SKM-1 treated with dmso at 0.1 percent for 144 hours (cell line): ENCODE measurements at regions not wholly inside any gene's neighbourhood (a gene's known extent, or its start where the extent isn't known, plus 50 kb on each side); places are given as distances from the start of the nearest gene placed in this dataset.

Experiments used
- DNase-seq: peaks from one replicate; lab custom pipeline; 2025; ENCODE audit not compliant: unreplicated experiment; lab: John Stamatoyannopoulos, UW

DNA sequence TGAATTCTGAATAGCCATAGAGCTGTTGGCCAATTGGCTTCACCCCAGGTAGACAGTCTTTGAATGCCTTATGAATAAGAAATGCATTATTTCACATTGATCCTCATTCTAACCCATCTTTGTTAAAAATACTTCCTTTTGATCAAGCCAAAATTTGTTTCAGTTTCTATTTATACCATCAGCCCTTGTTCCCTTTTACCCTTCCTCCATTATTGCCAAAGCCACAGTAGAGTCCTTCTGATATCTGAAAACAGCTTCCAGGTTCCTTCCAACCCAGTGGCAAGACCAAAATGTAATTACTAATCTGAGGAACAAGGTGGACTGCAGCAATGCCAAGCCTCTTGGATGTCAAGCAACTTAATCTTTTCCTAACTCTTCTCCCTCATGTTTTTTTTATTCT lies 458.8 kb downstream of the BUD13 start:
- no peak for DNase-seq

DNA sequence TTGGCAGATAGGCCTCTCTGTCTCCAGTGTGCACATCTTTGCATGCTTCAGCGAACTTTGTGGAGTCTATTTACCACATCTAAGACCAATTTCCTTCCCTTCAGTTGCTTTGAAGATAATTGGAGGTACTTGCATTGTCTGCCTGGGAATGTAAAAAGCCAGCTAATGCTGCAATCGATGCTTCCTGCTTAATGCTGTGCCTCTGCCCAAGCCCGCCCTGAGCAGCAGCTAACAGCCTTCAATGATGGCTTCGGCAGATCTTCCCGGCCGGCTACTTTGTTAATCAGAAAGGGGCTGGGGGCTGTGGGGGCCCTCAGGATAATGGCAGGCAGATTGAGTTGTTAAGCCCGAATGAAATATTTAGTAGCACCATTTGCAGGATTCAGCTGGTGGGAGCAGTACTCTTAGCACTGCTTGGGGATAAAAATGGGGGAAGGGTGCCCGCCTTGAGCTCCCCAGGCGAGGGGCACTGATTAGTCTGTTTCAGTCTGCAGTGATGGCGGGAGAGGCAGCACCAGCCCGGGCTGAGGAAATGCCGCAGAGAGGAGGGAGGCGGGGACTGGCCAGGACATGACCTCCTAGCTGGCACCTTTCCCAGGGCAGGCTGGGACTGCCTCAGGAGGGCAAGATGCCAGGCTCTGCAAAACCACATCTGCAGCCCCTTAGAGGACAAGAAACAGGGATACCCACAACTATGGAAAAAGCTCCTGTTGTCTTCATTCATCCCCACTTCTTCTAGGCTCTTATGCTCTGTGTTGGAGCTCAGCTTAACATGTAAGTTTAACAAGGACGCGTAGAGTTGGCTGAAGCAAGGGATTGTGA lies 460.0 kb downstream of the BUD13 start:
- peak; percentile 21 for DNase-seq

DNA sequence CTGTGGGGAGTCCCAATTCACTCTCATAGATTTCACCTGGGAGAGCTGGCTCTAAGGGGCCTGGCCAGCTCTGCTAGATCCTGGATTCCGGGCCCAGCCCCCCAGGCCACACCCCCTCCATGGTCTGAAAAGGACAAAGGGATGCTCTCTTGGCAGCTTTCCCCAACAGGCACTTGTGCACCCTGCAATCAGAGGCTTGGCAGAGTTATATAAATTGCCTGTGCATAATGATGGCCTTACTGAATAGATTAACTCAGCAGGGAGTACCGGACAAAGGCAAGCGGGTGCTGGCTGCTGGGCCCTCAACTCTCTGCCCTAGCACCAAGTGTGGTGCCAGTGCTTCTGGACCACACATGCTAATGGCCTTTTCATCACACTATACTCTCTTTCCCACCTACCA lies 461.6 kb downstream of the BUD13 start:
- no peak for DNase-seq

DNA sequence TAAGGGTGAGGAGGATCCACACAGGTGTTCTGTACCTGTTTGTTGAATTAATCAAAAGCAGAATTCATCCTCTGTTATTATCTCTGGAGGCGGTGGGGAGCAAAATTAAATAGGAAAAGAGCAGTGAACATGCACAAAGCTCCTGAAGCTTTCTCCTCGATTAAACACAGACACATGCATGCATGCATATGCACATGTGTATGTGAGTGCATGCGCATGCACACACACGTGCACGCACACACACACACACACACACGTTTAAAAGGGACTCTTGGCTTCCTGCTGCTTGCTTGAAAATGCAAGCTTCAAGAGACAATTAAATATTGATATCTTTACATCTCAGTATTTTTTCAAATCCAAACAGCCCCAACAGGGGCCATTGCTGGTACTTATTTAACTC lies 462.1 kb downstream of the BUD13 start:
- DNase-seq = no peak

DNA sequence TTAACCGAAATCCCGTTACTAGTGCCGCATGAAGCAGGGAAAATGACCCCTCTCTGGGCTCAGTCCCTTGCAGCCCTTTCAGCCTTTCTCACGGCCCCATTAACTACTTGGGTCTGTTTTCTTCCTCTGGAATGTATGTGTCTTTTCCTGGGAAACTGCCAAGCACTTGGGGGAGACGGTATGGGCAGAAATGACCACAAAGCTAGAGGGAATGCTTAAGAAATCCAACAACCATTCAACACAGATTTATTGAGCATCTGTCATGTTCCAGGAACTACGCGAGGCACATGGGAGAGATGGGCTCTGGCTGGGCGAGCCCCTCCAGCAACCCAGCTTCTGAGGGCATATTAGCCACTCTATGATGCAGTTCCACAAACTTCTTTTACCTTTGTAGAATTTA lies 462.6 kb downstream of the BUD13 start:
- DNase-seq = no peak

DNA sequence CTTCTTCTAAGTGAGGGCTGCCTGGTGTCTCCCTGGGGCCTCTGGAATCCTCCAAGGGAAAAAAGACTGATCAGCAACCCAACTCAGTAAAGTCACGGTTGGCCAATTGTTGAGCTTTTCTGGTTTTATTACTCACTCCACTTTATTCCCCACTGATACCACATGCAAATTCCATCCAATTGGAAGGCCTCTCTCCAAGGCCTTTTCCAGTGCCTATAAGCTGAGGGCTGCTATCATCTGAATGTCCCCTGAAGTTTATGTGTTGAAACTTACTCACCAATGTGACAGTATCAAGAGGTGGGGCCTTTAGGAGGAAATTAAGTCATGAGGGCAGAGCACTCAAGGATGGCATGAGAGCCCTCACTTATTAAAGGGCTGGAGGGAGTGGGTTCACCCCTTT lies 463.3 kb downstream of the BUD13 start:
- DNase-seq = no peak

DNA sequence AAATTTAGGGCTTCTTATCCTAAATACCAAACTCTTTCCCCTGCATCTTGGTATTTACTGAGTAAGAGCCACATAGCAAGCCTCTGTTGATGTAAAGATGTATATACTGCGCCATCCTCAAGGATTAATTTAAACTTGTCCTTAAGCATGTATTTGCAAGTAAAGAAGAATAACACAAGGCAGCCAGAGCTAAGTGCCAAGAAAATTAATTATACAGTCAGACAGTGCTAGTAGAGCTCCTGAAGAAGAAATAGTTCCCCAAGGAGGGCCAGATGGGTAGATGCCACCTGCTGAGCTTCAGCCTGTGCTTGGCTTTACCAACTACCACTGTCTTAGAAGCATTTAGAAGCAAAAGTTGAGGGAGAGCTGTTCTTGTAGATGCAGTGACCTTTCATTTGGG lies 470.0 kb downstream of the BUD13 start:
- no peak for DNase-seq

DNA sequence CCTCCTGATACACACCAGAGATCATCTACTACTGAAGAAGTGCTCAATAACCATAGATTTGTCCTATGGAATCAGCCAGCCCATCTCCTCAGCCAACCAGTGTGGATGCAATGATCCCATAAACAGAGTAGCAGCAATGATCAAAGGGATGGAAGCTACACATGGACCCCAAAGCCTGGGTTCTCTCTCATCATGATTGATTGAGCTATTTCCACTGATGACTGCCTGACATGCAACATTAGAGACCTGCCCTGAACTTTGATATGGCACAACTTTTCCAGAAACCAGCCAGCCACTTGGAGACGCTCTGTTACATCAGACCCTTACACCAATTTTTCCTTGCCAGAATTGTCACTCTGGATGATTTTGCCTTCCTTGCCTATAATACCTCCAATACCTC lies 471.6 kb downstream of the BUD13 start:
- DNase-seq = no peak

DNA sequence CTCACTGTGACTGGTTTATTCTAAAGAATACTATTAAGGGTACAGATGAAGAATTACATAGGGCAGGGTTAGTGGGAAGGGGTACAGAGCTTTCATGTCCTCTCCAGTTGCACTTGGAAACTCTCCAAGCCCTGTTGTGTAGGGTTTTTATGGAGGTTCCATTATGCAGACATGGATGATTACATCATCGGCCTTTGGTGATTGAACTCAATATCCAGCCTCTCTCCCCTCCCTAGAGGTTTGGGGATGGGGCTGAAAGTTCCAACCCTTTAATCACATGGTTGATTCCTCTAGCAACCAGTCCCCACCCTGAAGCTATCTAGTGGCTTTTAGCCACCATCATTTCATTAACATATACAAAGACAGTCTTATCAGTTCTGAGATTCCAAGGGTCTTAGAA lies 472.6 kb downstream of the BUD13 start:
- DNase-seq = no peak

DNA sequence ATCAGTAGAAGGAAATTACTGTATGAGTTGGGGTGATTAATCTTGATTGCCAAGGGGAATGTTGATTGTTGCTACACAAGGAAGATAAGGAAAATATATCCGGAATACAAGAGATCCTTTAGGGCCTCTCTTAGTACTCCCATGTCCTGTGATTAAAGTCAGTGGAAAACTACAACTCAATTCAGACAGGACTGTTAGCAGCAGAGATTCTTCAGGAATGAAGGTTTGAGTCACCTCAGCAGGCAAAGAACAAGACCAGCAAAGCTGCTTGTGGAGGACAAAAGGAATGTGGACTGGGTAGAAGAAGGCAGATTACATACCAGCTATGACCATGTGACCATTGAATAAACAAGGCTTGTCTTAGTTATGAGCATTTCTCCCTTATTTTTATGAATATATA lies 478.2 kb downstream of the BUD13 start:
- DNase-seq = no peak

DNA sequence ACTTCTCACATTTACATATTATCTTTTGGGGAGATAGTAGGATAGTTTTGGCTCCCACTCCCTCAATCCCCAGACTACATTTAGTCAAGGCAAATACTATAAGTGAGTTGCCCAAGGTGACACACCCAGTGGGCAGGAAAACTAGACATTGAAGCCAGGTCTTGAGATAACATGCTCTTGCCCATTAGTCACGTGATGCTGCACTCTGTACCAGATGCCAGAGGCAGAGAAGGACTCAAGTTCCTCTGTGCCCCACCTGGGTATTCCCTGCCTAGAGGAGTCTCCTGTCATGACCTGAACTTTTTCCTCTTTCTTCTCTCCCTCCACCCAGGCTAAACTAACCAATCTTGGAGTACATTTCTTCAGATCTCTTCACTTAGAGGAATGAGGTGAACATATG lies 484.9 kb downstream of the BUD13 start:
- DNase-seq = no peak

DNA sequence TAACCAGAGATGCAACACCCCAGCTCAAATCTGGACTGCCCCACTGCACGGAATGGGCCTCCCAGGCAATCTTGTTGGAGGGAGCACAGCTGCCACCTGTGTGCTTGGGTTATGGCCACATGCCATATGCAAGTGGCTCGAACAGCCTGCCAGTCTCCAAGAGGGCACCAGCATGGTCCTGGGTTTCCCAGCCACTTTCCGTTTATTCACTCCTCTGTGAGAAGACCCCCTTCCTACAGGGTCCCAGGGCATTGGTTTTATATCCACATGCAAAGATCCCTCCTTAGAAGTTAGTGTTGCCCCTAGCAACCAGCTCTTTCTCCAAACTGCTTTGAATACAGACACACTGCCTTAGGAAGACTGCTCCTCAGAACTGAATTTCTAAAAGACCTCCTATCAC lies 487.8 kb downstream of the BUD13 start:
- DNase-seq = no peak

DNA sequence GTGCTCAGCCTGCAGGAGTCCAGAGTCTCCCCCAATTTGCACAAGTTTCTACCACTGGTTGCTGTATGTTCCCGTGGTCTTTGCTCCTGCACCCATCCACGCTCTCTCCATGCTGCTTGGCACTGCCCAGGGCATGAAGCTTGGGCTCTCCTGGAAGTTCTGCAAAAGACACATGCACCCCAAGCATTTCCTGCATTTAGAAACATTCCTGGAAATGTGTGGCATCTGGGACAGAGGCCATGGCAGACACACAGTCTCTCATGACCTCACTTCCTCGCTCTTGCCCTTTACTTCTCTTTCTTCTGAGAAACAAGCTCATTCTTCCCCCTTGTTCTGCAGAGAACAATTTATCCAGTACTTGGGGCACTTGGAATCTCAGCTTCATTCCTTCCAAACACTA lies 489.5 kb downstream of the BUD13 start:
- DNase-seq = no peak

DNA sequence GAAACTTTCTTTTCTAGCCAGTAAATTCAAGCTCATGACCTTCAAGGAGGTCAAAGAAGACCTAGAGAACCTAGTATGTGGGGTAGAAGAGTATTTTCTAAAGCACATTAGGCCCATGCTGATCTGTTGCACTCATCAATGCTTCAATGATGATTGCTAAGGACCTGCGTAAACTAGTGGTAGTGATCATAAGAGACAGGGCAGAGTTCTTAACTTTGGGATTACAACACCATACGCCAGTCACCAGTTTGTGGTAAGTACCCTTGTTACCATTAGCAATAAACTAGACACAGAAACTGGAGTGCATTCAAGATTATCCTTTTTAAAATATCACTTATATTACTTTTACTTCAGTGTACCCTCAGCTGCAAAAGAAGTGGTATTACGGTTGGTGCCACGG lies 490.3 kb downstream of the BUD13 start:
- no peak for DNase-seq

DNA sequence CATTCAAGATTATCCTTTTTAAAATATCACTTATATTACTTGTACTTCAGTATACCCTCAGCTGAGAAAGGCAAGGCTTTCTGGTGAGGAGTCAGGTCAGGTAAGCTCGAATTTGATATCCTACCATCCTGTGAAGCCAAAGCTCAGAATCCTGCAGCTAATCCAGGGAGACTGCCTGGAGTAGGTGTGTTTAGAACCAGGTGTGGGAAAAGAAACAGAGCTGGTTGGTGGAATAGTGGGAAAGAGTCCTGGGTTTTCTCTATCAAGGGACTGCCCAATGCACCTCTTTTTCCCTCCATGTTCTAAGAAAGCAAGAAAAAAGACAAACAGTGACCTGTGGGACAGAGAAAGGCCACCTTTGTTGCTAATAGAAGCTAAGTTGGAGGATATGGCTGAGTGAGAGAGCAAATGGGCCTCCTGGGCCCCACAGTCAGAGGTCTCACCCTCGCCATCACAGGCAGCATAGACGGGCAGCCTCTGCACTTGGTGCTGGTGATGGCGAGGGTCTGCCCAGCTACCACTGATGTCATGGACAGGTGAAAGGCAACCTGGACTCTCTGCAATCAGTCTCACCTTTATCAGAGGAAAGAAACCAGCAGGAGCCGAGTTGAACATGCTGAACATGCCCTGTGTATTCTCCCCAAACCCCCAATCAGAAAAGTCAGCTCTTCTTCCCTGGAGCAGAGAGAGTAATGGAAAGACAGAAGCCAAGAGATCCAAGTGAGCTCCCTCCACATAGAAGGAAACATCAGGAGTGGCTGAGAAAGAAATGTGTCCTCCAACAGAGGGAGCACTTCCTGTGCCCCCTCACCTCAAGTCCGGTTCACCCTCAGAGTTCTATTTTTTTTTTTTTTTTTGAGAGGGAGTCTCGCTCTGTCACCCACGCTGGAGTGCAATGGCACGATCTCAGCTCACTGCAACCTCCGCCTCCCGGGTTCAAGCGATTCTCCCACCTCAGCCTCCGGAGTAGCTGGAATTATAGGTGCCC lies 491.3 kb downstream of the BUD13 start:
- DNase-seq = no peak

DNA sequence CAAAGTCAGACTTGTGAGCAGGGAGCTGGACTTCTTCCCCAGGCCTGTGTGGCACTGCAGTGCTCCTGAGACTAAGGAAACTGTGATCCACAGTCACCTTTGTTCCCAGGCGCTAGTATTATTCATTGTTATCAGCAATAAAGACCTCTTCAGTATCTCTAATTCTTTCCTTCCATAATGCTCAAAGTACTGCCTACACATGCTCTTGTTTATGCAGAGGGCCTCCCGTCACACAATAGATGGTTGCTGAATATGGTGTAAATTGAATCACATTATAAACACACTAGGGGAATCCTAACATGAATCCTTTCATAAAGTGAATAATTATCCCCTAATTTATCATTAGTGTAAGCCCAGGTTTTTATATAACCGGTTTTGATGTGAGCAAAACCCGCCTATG lies 493.3 kb downstream of the BUD13 start:
- no peak for DNase-seq

DNA sequence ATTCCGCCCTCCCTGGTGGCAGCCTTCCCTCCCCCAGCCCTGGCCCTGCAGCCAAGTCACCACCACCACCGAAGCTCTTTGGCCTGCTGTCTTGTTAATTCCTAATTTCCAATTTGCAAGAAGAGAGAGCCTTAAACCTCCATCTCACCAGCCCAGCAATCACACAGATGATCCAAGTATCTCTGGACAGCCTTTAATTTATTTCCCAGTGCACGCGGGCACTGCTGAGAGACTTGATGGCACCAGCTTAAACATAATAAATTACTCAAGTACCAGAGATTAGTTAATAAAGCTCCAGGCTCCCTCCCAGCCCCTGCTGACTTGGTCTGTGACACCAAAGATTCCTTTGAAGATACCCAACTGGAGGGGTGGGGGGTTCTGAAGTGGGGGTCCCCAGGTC lies 494.7 kb downstream of the BUD13 start:
- DNase-seq = no peak

DNA sequence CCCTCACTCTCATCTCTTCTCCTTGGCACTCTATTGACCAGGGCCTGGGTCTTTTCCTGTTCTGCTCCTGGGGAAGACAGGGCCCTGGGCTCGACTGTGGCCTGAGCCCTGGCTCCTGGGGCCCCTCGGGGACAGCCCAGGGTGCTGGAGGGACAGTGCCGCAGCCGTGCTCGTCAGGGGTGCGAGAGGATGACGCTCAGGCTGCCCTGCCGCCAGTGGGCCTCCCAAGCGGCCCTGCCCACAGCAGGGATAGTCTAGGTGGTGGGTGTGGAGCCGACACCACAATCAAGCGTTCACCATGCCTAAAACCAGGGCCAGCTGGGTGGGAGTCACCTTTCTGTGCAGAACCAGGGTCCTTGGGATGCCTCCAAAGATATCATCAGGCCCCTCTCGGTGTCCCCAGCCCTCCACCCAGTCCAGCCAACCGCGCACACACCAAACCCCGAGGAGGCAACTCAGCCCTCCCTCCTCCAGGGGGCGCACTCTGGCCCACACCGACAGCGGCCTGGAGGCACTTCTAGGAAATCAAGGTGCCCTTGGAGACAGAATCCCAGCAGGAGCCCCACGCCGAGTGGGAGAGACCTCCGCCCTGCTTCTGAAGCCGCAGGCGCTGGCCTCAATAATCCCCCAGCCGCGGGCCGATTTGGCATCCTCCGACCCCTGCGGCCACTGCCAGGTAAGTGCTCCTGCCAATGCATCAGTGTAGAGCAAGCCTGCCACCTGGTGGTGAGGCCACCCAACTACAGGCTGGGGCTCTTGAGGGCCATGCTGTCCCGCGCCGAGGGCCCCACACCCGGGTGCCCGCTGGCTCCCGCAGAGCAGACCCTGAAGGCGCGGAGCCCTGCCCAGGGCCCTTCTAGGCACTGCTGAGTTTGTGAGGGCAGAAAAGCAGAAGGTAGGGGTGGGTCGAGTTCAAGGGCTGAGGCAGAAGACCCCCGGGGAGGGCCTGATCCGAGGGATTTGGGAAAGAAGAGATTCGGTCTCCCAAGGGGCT lies 496.4 kb downstream of the BUD13 start:
- DNase-seq = peak; percentile 47

DNA sequence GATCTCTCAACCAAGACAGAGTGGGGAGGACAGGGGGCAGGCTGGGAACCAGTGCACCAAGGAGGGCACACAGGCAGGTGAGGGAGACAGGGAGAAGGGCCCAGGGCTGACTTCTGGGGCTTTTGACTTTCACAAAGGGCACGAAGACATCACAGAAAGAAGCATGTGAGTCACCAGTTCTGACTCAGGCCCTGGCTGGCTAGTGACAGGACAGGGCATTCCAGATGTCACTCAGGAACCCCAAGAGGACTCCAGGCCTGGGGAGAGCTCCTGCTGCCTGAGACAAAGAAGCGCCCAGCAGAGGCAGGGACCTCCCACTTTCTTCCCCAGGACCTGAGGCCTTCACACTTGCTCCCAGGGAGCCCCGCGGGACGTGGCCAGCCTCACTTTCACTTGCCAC lies 497.2 kb downstream of the BUD13 start:
- no peak for DNase-seq

DNA sequence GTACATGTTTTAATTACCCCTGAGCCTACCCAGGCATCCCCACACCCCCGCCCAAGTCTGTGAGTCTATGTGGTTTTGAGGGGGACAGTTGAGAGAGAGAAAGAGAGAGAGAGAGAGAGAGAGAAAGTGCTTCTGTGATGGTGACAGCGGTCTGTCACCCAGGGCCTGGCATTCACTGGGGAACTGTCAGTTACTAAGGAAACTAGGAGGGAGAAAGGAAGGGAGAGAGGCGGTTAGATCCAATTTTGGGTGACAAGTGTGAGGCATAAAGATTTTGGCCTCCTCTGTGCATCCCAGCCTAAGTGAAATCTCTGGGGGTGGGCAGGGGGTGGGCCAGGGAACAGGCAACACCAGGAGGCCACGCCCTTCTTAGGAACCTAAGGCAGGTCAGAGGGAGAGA lies 498.3 kb downstream of the BUD13 start:
- DNase-seq = no peak

DNA sequence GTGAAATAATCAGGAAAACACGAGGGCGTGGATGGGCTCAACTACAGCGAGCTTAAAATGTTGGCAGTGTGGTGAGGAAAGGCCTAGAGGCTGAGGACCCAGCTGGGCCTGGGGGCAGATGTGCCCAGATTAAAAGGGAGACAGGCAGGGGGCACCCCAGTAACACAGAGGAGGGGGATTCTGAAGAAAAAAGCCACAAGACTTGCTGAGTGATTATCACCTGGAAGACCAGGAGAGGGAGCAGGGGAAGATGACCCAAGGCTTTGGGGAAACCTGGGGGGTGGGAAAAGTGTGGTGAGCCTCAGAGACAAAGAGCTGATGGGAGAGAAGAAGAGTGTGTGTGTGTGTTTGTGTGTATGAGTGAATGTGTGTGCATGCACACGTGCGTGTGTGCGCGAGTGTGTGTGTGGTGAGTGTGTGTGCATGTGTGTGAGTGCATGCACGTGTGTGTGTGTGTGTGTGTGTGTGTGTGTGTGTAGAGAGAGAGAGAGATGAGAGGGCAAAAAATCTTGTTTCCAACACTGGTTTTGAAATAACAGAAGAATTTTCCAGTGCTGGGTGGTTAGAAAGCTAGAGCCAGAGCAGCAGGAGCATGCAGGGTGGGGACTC lies 500.5 kb downstream of the BUD13 start:
- DNase-seq = no peak
